SK-N-SH treated with all-trans-retinoic acid at 6 μM for 48 hours (cell line): ENCODE measurements at regions not wholly inside any gene's neighbourhood (a gene's known extent, or its start where the extent isn't known, plus 50 kb on each side); places are given as distances from the start of the nearest gene placed in this dataset.

Experiments used
- ATAC-seq: fragments of 200-7000 bp; cut with Tn5 transposase; 3 replicates; pipeline ENCODE4 v1.9.1; 2020; ENCODE audit warnings: mild to moderate bottlenecking, moderate library complexity
- BACH2 ChIP-seq: fragments of 250-450 bp; sonication (Bioruptor Pico); IDR thresholded peaks from 2 replicates; pipeline ENCODE4 v1.9.0; 2021; ENCODE audit warnings: mild to moderate bottlenecking, borderline replicate concordance
- CSDC2 ChIP-seq: fragments of 250-450 bp; sonication (Bioruptor Pico); IDR thresholded peaks from 2 replicates; pipeline ENCODE4 v1.5.0; 2020; ENCODE audit warnings: mild to moderate bottlenecking, moderate library complexity
- CSRNP3 ChIP-seq: fragments of 250-450 bp; sonication (Bioruptor Pico); IDR thresholded peaks from 2 replicates; pipeline ENCODE4 v1.5.1; 2021; ENCODE audit warnings: mild to moderate bottlenecking, moderate library complexity
- ISL1 ChIP-seq: fragments of 250-450 bp; sonication (Bioruptor Pico); IDR thresholded peaks from 2 replicates; pipeline ENCODE4 v2.1.2; 2022; ENCODE audit warnings: mild to moderate bottlenecking, moderate library complexity
- OSR1 ChIP-seq: fragments of 250-450 bp; sonication (Bioruptor Pico); IDR thresholded peaks from 2 replicates; pipeline ENCODE4 v1.8.0; 2022; ENCODE audit warnings: moderate library complexity, mild to moderate bottlenecking, inconsistent platforms
- PPARA ChIP-seq: fragments of 250-450 bp; sonication (Bioruptor Pico); IDR thresholded peaks from 2 replicates; pipeline ENCODE4 v1.5.0; 2020; ENCODE audit warnings: mild to moderate bottlenecking, borderline replicate concordance
- RARB ChIP-seq: fragments of 250-450 bp; sonication (Bioruptor Pico); IDR thresholded peaks from 2 replicates; pipeline ENCODE4 v1.8.0; 2021; ENCODE audit warnings: mild to moderate bottlenecking, moderate library complexity
- SNAI2 ChIP-seq: fragments of 250-450 bp; sonication (Bioruptor Pico); IDR thresholded peaks from 2 replicates; pipeline ENCODE4 v1.5.0; 2020; ENCODE audit warnings: mild to moderate bottlenecking, moderate library complexity
- TCF4 ChIP-seq: fragments of 250-450 bp; sonication (Bioruptor Pico); IDR thresholded peaks from 2 replicates; pipeline ENCODE4 v1.8.0; 2021; ENCODE audit warnings: mild to moderate bottlenecking, moderate library complexity, borderline replicate concordance
- TSHZ2 ChIP-seq: fragments of 250-450 bp; sonication (Bioruptor Pico); IDR thresholded peaks from 2 replicates; pipeline ENCODE4 v1.5.0; 2020; ENCODE audit warnings: mild to moderate bottlenecking, moderate library complexity
- ZC3H10 ChIP-seq: fragments of 250-450 bp; sonication (Bioruptor Pico); IDR thresholded peaks from 2 replicates; pipeline ENCODE4 v1.5.1; 2021; ENCODE audit warnings: mild to moderate bottlenecking, moderate library complexity
- ZFP3 ChIP-seq: fragments of 250-450 bp; sonication (Bioruptor Pico); IDR thresholded peaks from 2 replicates; pipeline ENCODE4 v1.5.0; 2020; ENCODE audit warnings: mild to moderate bottlenecking, moderate library complexity
- ZFP30 ChIP-seq: fragments of 450-650 bp; formaldehyde crosslinking; IDR thresholded peaks from 2 replicates; pipeline ENCODE4 v1.5.0; 2022; ENCODE audit warnings: mild to moderate bottlenecking, moderate library complexity
- ZNF565 ChIP-seq: fragments of 450-650 bp; formaldehyde crosslinking; conservative IDR thresholded peaks from 2 replicates; pipeline ENCODE4 v1.5.0; 2020; ENCODE audit warnings: low read depth, mild to moderate bottlenecking, moderate library complexity
- ZNF70 ChIP-seq: fragments of 450-650 bp; formaldehyde crosslinking; IDR thresholded peaks from 2 replicates; pipeline ENCODE4 v1.5.0; 2020; ENCODE audit warnings: mild to moderate bottlenecking, moderate library complexity
- TF ChIP-seq, protein P1 (sequence below): fragments of 250-450 bp; sonication (Bioruptor Pico); IDR thresholded peaks from 2 replicates; pipeline ENCODE4 v1.8.0; 2021; ENCODE audit warnings: low read depth, mild to moderate bottlenecking, moderate library complexity, borderline replicate concordance
- TF ChIP-seq, protein P2 (sequence below): fragments of 250-450 bp; sonication (Bioruptor Pico); IDR thresholded peaks from 2 replicates; pipeline ENCODE4 v1.5.1; 2020; ENCODE audit warnings: low read depth, mild to moderate bottlenecking, moderate library complexity
- TF ChIP-seq, protein P3 (sequence below): fragments of 250-450 bp; sonication (Bioruptor Pico); IDR thresholded peaks from 2 replicates; pipeline ENCODE4 v1.8.0; 2020; ENCODE audit warnings: mild to moderate bottlenecking, moderate library complexity, borderline replicate concordance

- TF ChIP-seq RARB (CRISPR knock-in tag) (no peak), ZNF565 (CRISPR knock-in tag) (no peak), ISL1 (CRISPR knock-in tag) (no peak), ZFP30 (CRISPR knock-in tag) (no peak), ZFP3 (CRISPR knock-in tag) (no peak)
- no peak for ATAC-seq
Measured at GRCh38 chr12:24574538-24574937, 374.4 kb downstream of the BCAT1 start.

GRCh38 chr12:24573621-24574020, 375.3 kb downstream of the BCAT1 start:
- ATAC-seq, result no peak

DNA sequence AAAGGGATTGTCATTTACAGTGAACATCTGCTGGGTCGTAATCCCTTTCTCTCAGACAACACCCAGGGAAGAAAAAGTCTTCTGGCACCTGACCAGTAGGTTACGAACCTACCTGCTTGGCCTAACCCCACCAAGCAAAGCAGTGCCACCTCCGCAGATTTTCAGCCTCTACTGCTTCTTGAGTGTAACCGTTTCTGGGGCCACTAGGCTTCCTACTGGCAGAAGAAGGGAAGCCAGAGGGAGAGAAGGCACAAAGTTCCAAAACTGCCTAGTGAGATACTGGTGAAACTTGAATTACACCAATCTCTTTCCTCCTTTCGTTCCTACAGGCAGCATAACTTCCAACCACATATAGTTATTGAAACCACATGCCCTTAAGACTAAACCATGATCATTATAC, 383.6 kb downstream of the BCAT1 start:
- ATAC-seq, result no peak
- TF ChIP-seq ZFP30 (CRISPR knock-in tag) (no peak), RARB (CRISPR knock-in tag) (no peak), ZNF565 (CRISPR knock-in tag) (no peak), ZC3H10 (CRISPR knock-in tag) (no peak), PPARA (CRISPR knock-in tag) (no peak)

More at GRCh38 chr12:24573621-24574020, 375.3 kb downstream of the BCAT1 start:
- TF ChIP-seq RARB (CRISPR knock-in tag) (no peak), CSRNP3 (CRISPR knock-in tag) (no peak), SNAI2 (no peak), ZFP30 (CRISPR knock-in tag) (no peak), CSDC2 (no peak), PPARA (CRISPR knock-in tag) (no peak), TCF4 (no peak)

- TF ChIP-seq, protein P1, sequence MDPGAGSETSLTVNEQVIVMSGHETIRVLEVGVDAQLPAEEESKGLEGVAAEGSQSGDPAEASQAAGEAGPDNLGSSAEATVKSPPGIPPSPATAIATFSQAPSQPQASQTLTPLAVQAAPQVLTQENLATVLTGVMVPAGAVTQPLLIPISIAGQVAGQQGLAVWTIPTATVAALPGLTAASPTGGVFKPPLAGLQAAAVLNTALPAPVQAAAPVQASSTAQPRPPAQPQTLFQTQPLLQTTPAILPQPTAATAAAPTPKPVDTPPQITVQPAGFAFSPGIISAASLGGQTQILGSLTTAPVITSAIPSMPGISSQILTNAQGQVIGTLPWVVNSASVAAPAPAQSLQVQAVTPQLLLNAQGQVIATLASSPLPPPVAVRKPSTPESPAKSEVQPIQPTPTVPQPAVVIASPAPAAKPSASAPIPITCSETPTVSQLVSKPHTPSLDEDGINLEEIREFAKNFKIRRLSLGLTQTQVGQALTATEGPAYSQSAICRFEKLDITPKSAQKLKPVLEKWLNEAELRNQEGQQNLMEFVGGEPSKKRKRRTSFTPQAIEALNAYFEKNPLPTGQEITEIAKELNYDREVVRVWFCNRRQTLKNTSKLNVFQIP, result no peak
- TF ChIP-seq SNAI2 (no peak), CSRNP3 (CRISPR knock-in tag) (no peak), ZFP3 (CRISPR knock-in tag) (no peak), TSHZ2 (CRISPR knock-in tag) (no peak), ZNF565 (CRISPR knock-in tag) (no peak), ZNF70 (no peak), ISL1 (CRISPR knock-in tag) (no peak), CSDC2 (no peak), BACH2 (CRISPR knock-in tag) (no peak), OSR1 (CRISPR knock-in tag) (no peak)
- TF ChIP-seq, protein P2, sequence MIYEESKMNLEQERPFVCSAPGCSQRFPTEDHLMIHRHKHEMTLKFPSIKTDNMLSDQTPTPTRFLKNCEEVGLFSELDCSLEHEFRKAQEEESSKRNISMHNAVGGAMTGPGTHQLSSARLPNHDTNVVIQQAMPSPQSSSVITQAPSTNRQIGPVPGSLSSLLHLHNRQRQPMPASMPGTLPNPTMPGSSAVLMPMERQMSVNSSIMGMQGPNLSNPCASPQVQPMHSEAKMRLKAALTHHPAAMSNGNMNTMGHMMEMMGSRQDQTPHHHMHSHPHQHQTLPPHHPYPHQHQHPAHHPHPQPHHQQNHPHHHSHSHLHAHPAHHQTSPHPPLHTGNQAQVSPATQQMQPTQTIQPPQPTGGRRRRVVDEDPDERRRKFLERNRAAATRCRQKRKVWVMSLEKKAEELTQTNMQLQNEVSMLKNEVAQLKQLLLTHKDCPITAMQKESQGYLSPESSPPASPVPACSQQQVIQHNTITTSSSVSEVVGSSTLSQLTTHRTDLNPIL (CRISPR knock-in tag), result no peak
- TF ChIP-seq, protein P3, sequence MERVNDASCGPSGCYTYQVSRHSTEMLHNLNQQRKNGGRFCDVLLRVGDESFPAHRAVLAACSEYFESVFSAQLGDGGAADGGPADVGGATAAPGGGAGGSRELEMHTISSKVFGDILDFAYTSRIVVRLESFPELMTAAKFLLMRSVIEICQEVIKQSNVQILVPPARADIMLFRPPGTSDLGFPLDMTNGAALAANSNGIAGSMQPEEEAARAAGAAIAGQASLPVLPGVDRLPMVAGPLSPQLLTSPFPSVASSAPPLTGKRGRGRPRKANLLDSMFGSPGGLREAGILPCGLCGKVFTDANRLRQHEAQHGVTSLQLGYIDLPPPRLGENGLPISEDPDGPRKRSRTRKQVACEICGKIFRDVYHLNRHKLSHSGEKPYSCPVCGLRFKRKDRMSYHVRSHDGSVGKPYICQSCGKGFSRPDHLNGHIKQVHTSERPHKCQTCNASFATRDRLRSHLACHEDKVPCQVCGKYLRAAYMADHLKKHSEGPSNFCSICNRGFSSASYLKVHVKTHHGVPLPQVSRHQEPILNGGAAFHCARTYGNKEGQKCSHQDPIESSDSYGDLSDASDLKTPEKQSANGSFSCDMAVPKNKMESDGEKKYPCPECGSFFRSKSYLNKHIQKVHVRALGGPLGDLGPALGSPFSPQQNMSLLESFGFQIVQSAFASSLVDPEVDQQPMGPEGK (CRISPR knock-in tag), result no peak
- peak; percentile 55 for ATAC-seq
Measured at GRCh38 chr12:24562771-24563431, 386.0 kb downstream of the BCAT1 start.
